ENCODE measurements at regions not wholly inside any gene's neighbourhood (a gene's known extent, or its start where the extent isn't known, plus 50 kb on each side); places are given as distances from the start of the nearest gene placed in this dataset.

GRCh38 chr18:38312532-38312931 is 746.9 kb upstream of the CELF4 start:
- TF ChIP-seq CTCF (IDR thresholded peaks at IDR 0.05; ENCODE audit: low read depth, low read length, poor library complexity, severe bottlenecking) (no peak), EZH2phosphoT487 (IDR thresholded peaks at IDR 0.05; ENCODE audit: borderline replicate concordance, low read length) (no peak)

Data from DOHH2 (cell line).